ENCODE measurements at regions not wholly inside any gene's neighbourhood (a gene's known extent, or its start where the extent isn't known, plus 50 kb on each side); places are given as distances from the start of the nearest gene placed in this dataset.

- in situ Hi-C loops (cut with MboI; ENCODE audit: low sequenced_read_pairs in 4 of 4): no loop called here
- Histone ChIP-seq H3K36me3 (no peaks in the 10 kb centered on the region), H3K27ac (no peak overlapping the region), H3K4me3 (no peak overlapping the region), H3K27me3 (no peaks in the 10 kb centered on the region), H3K9me3 (no peaks in the 10 kb centered on the region), H3K4me1 (no peaks in the 10 kb centered on the region)
- ATAC-seq (peak in 1 of 2 donors; percentile 54), DNase-seq (no peak)
- intact Hi-C loops (cut with DNase I; ENCODE audit: low total_unique reads): no loop called here
- TF ChIP-seq POLR2A (IDR thresholded peaks at IDR 0.05) (no peak), CTCF (IDR thresholded peaks at IDR 0.05 in 4 of 5, conservative IDR thresholded peaks at IDR 0.05 in 1 of 5) (no peak)
These were observed 176.9 kb upstream of the PRMT6 start for GRCh38 chr1:106879538-106879937.

GRCh38 chr1:106880226-106880625 lies 176.2 kb upstream of the PRMT6 start:
- intact Hi-C loops (cut with DNase I; ENCODE audit: low total_unique reads) (no loop called here), in situ Hi-C loops (cut with MboI; ENCODE audit: low sequenced_read_pairs in 4 of 4) (no loop called here)
- TF ChIP-seq POLR2A (IDR thresholded peaks at IDR 0.05): no peak
- TF ChIP-seq CTCF (IDR thresholded peaks at IDR 0.05 in 4 of 5, conservative IDR thresholded peaks at IDR 0.05 in 1 of 5): no peak
- DNase-seq: no peak
- Histone ChIP-seq H3K9me3 (no peaks in the 10 kb centered on the region), H3K36me3 (no peaks in the 10 kb centered on the region), H3K4me3 (no peak overlapping the region), H3K27me3 (no peaks in the 10 kb centered on the region), H3K27ac (no peak overlapping the region), H3K4me1 (no peaks in the 10 kb centered on the region)
- ATAC-seq: no peak

GRCh38 chr1:106883208-106883607 lies 173.3 kb upstream of the PRMT6 start:
- in situ Hi-C loops (cut with MboI; ENCODE audit: low sequenced_read_pairs in 4 of 4): no loop called here
- Histone ChIP-seq H3K27ac (no peak overlapping the region), H3K4me3 (no peak overlapping the region), H3K9me3 (no peaks in the 10 kb centered on the region), H3K27me3 (no peaks in the 10 kb centered on the region), H3K36me3 (no peaks in the 10 kb centered on the region), H3K4me1 (no peaks in the 10 kb centered on the region)
- no peak for DNase-seq
- intact Hi-C loops (cut with DNase I; ENCODE audit: low total_unique reads): no loop called here
- no peak for ATAC-seq
- TF ChIP-seq CTCF (IDR thresholded peaks at IDR 0.05 in 4 of 5, conservative IDR thresholded peaks at IDR 0.05 in 1 of 5) (no peak), POLR2A (IDR thresholded peaks at IDR 0.05) (no peak)

- no peak for ATAC-seq
- no peak for DNase-seq
- no peaks in the 10 kb centered on the region for H3K36me3 ChIP-seq
- no peak overlapping the region for H3K4me3 ChIP-seq
- intact Hi-C loops (cut with DNase I; ENCODE audit: low total_unique reads) (no loop called here), in situ Hi-C loops (cut with MboI; ENCODE audit: low sequenced_read_pairs in 4 of 4) (no loop called here)
- TF ChIP-seq CTCF (IDR thresholded peaks at IDR 0.05 in 4 of 5, conservative IDR thresholded peaks at IDR 0.05 in 1 of 5): no peak
- no peak overlapping the region for H3K27ac ChIP-seq
- no peaks in the 10 kb centered on the region for H3K9me3 ChIP-seq
- H3K27me3 ChIP-seq: no peaks in the 10 kb centered on the region
- no peaks in the 10 kb centered on the region for H3K4me1 ChIP-seq
These were observed 167.4 kb upstream of the PRMT6 start for GRCh38 chr1:106889059-106889458.

GRCh38 chr1:106889583-106889982 lies 166.9 kb upstream of the PRMT6 start:
- H3K27ac ChIP-seq: no peak overlapping the region
- H3K4me3 ChIP-seq: no peak overlapping the region
- H3K9me3 ChIP-seq: no peaks in the 10 kb centered on the region
- intact Hi-C loops (cut with DNase I; ENCODE audit: low total_unique reads) (no loop called here), in situ Hi-C loops (cut with MboI; ENCODE audit: low sequenced_read_pairs in 4 of 4) (no loop called here)
- H3K4me1 ChIP-seq: no peaks in the 10 kb centered on the region
- no peaks in the 10 kb centered on the region for H3K27me3 ChIP-seq
- no peak for TF ChIP-seq CTCF (IDR thresholded peaks at IDR 0.05 in 4 of 5, conservative IDR thresholded peaks at IDR 0.05 in 1 of 5)
- no peak for TF ChIP-seq POLR2A (IDR thresholded peaks at IDR 0.05)
- ATAC-seq (no peak), DNase-seq (no peak)
- no peaks in the 10 kb centered on the region for H3K36me3 ChIP-seq
